CD4-positive, CD25-positive, alpha-beta regulatory T cell (primary cell): ENCODE measurements at regions not wholly inside any gene's neighbourhood (a gene's known extent, or its start where the extent isn't known, plus 50 kb on each side); places are given as distances from the start of the nearest gene placed in this dataset.

Experiments
- ATAC-seq, 2 donors: fragments of 150-1000 bp; cut with Tn5 transposase; one replicate each; pipeline ENCODE4 v1.10.0; 2021; ENCODE audit warnings: low read depth in 2 of 2, moderate number of reproducible peaks in 2 of 2, moderate library complexity in 1 of 2
- DNase-seq, 3 donors: peaks; one replicate each; pipeline versions ENCODE4 v3.0.0 to v3.0.0-alpha.2; 2012 to 2022; ENCODE audit warnings: mixed read lengths in 1 of 3
- H3K27ac ChIP-seq: one replicate; pipeline ENCODE4 v1.7.0; 2013; ENCODE audit warnings: mild to moderate bottlenecking, low read length; ENCODE audit not compliant: insufficient read depth, poor library complexity, severe bottlenecking
- H3K27me3 ChIP-seq: one replicate; pipeline ENCODE4 v1.7.0; 2013; ENCODE audit warnings: low read length; ENCODE audit not compliant: control insufficient read depth, insufficient read depth
- H3K36me3 ChIP-seq: one replicate; pipeline ENCODE4 v1.7.0; 2013; ENCODE audit warnings: mild to moderate bottlenecking, low read length, moderate library complexity; ENCODE audit not compliant: control insufficient read depth, insufficient read depth
- H3K4me1 ChIP-seq: 2 replicates; pipeline ENCODE4 v1.7.0; 2013; ENCODE audit warnings: mild to moderate bottlenecking, low read length; ENCODE audit not compliant: insufficient read depth, control insufficient read depth, poor library complexity, severe bottlenecking
- H3K4me3 ChIP-seq: one replicate; pipeline ENCODE4 v1.7.0; 2013; ENCODE audit warnings: low read depth, mild to moderate bottlenecking, low read length, moderate library complexity
- H3K9me3 ChIP-seq, 2 experiments: 1 replicate in 1 of 2; 2 replicates in 1 of 2; pipeline ENCODE4 v1.7.0; 2013; ENCODE audit warnings: low read length in 2 of 2, mild to moderate bottlenecking in 1 of 2, moderate library complexity in 1 of 2; ENCODE audit not compliant: control insufficient read depth in 2 of 2
- H3K27ac Mint-ChIP-seq, 3 donors: one replicate each; pipeline ENCODE4 v1.8.0; 2020 to 2022; ENCODE audit warnings: mild to moderate bottlenecking in 3 of 3, mixed read lengths in 3 of 3, moderate library complexity in 2 of 3
- H3K27me3 Mint-ChIP-seq: one replicate; pipeline ENCODE4 v1.8.0; 2022; ENCODE audit warnings: mild to moderate bottlenecking, mixed read lengths
- H3K36me3 Mint-ChIP-seq: one replicate; pipeline ENCODE4 v1.8.0; 2020; ENCODE audit warnings: mixed read lengths
- H3K4me1 Mint-ChIP-seq, 4 donors: one replicate each; pipeline ENCODE4 v1.8.0; 2020 to 2022; ENCODE audit warnings: mixed read lengths in 4 of 4, mild to moderate bottlenecking in 1 of 4
- H3K4me3 Mint-ChIP-seq, 4 donors: one replicate each; pipeline ENCODE4 v1.8.0; 2020 to 2022; ENCODE audit warnings: mild to moderate bottlenecking in 4 of 4, mixed read lengths in 4 of 4, moderate library complexity in 3 of 4
- H3K9me3 Mint-ChIP-seq, 7 donors: one replicate each; pipeline ENCODE4 v1.8.0; 2020 to 2022; ENCODE audit warnings: mixed read lengths in 7 of 7, mild to moderate bottlenecking in 3 of 7, moderate library complexity in 2 of 7

DNA sequence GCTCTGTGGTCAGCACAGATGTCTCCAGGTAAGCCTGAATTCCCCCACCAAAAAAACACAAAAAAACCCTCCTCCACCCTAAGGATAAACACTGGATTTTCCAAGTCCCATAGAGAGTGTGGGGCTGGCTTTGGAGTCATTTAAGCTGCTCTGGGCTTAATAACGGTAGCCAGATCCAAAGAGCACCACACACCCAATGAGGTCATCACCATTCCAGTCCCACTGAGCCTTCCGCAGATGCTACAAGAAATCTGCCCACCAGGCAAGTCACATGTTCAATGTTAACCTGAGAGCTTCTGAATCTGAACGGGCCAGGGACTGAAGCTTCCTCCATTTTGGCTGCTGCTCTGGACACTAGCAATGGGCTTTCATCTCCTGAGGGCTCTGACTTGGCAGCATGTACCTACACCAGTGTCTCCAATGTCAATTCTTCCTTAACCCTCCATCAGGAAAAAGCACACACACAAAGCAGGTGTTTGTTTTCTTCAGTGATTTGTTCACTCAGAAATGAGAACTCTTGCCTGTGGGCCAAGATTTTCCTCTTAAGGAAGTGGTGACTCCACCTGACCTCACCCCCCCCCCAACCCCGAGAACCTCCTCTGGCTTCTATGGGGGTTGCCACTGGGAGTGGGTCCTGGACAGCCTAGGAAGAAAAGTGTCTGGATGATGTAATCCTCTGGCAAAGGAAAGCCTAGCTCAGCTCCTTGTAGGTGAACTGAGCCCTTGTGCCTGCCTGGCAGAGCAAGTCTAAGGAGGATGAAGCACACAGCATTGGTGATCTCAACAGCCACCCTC is 220.1 kb downstream of the FOXL1 start:
- no peak overlapping the region for H3K4me3 ChIP-seq
- Mint-ChIP-seq H3K27ac (no peak overlapping the region), H3K27me3 (peaks cover 5% of the 10 kb centered on the region), H3K36me3 (no peaks in the 10 kb centered on the region), H3K4me1 (no peaks in the 10 kb centered on the region), H3K9me3 (peaks cover 0 to 3% (median 0%) of the 10 kb centered on the region in 7 donors), H3K4me3 (no peak overlapping the region)
- no peaks in the 10 kb centered on the region for H3K4me1 ChIP-seq
- H3K9me3 ChIP-seq, result no peaks in the 10 kb centered on the region
- DNase-seq, result no peak
- H3K27me3 ChIP-seq, result peaks cover 9% of the 10 kb centered on the region
- ATAC-seq, result no peak
- no peaks in the 10 kb centered on the region for H3K36me3 ChIP-seq
- no peak overlapping the region for H3K27ac ChIP-seq

DNA sequence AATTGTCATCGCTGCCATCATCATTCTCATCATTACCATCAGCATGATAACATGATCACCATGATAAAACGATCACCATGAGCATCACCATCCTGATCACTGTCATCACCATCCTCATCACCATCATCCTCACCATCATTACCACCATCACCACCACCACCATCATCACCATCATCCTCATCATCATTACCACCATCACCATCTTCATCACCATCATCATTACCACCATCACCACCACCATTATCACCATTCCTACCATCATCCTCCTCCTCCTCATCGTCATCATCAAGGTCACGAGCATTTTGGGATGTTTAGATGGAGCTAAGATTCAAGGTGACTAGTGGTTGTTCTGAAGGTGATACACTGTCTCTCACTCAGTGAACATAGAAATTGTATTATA is 221.0 kb downstream of the FOXL1 start:
- Mint-ChIP-seq H3K9me3 (peaks cover 0 to 3% (median 0%) of the 10 kb centered on the region in 7 donors), H3K27ac (no peak overlapping the region), H3K36me3 (no peaks in the 10 kb centered on the region), H3K27me3 (peaks cover 5% of the 10 kb centered on the region), H3K4me1 (no peaks in the 10 kb centered on the region), H3K4me3 (no peak overlapping the region)
- ATAC-seq (no peak), DNase-seq (no peak)
- H3K4me3 ChIP-seq, result no peak overlapping the region
- peaks cover 9% of the 10 kb centered on the region for H3K27me3 ChIP-seq
- no peaks in the 10 kb centered on the region for H3K9me3 ChIP-seq
- no peaks in the 10 kb centered on the region for H3K36me3 ChIP-seq
- H3K4me1 ChIP-seq, result no peaks in the 10 kb centered on the region
- no peak overlapping the region for H3K27ac ChIP-seq

DNA sequence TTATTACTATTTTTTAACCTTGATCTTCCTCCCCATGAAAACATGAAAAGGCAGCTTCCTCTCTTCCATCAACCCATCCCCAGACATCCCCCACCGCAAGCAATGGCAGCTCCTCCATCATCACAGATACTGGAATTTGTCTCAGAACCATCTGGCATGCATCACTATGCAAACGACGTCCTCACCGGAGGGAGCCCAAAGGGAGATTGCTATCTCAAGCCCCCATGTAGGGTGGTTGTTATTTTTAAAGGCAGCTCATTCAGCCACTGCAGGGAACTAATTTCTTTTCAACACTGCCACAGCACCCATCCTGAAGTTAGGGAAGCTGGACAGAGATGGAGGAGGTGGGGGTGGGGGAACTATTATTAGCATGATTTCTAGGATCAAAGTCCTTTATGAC is 222.5 kb downstream of the FOXL1 start:
- H3K4me3 ChIP-seq, result no peak overlapping the region
- no peaks in the 10 kb centered on the region for H3K9me3 ChIP-seq
- no peaks in the 10 kb centered on the region for H3K36me3 ChIP-seq
- DNase-seq (no peak), ATAC-seq (no peak)
- Mint-ChIP-seq H3K4me1 (no peaks in the 10 kb centered on the region), H3K9me3 (peaks cover 0 to 3% (median 0%) of the 10 kb centered on the region in 7 donors), H3K27me3 (peaks cover 5% of the 10 kb centered on the region), H3K4me3 (no peak overlapping the region), H3K27ac (no peak overlapping the region), H3K36me3 (no peaks in the 10 kb centered on the region)
- H3K4me1 ChIP-seq, result no peaks in the 10 kb centered on the region
- no peak overlapping the region for H3K27ac ChIP-seq
- H3K27me3 ChIP-seq, result peaks cover 9% of the 10 kb centered on the region

DNA sequence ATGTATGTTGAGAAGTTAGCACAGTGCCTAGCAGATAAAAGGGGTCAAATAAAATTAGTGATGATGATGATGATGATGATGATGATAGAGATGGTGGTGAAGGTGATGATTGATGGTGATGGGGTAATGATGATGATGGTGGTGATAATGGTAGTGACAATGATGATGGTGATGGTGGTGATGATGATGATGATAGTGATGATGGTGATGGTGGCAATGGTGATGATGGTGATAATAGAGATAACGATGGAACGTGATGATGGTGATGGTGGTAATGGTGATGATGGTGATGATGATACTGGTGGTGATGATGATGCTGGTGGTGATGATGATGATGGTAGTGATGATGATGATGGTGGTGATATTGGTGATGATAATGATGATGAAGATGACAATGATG is 223.7 kb downstream of the FOXL1 start:
- Mint-ChIP-seq H3K9me3 (peaks cover 0 to 3% (median 0%) of the 10 kb centered on the region in 7 donors), H3K4me1 (no peaks in the 10 kb centered on the region), H3K4me3 (no peak overlapping the region), H3K27me3 (peaks cover 9% of the 10 kb centered on the region), H3K36me3 (no peaks in the 10 kb centered on the region), H3K27ac (no peak overlapping the region)
- H3K27me3 ChIP-seq, result peaks cover 9% of the 10 kb centered on the region
- H3K4me1 ChIP-seq, result no peaks in the 10 kb centered on the region
- ATAC-seq (no peak), DNase-seq (no peak)
- no peaks in the 10 kb centered on the region for H3K9me3 ChIP-seq
- H3K36me3 ChIP-seq, result no peaks in the 10 kb centered on the region
- H3K27ac ChIP-seq, result no peak overlapping the region
- no peak overlapping the region for H3K4me3 ChIP-seq

DNA sequence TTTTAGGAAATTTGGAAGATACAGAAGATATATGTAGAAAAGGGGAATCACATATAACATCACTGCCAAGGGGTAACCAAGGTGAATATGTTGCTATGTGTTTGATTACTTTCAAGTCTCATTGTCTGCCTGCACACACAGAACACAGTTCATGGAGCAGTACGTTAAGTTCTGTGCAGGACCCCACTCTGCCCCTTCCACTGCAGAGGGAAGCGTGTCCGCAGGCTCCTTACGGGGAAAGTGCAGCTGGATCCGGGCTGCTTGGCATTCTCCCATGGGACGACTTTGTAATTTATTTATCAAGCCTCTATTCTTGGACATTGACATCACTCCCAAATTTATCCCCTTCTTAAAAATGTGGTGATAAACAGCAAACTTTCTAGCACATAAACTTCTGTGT is 226.8 kb downstream of the FOXL1 start:
- no peak for ATAC-seq

DNA sequence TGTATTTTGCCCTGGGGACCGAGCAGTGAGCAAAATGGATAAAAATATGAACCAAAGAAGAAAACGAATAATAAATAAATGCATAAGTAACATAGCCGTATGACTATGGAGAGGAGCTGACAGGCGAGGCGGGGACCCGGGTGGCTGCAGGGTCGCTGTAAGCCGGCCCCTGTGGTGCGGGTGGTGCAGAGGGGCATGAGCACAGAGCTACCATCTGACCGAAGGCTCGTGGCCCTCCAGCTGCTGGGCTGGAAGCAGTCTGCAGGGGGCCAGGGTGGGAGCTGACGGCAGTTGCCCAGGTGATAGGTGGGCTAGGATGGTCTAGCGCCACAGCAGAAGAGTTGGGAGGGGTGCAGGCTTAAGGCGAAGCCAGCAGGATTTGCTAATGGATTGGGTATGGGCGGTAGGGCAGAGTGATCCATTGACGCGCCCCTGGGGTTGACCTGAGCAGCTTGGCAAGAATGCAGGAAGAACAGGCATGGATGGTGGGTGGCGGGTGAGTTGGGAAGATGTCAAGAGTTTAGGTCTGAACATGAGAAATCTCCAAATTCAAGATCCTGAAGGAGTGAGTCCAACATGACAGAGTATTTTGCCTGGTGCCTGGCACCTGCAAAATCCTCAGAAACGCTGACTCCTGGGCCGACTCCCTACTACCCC is 228.0 kb downstream of the FOXL1 start:
- DNase-seq (no peak), ATAC-seq (no peak)
- H3K27ac Mint-ChIP-seq, result no peak overlapping the region
- Histone ChIP-seq H3K9me3 (no peaks in the 10 kb centered on the region), H3K4me3 (no peak overlapping the region), H3K27me3 (no peaks in the 10 kb centered on the region), H3K27ac (no peak overlapping the region), H3K4me1 (no peaks in the 10 kb centered on the region), H3K36me3 (no peaks in the 10 kb centered on the region)
- no peaks in the 10 kb centered on the region for H3K9me3 Mint-ChIP-seq
- H3K36me3 Mint-ChIP-seq, result no peaks in the 10 kb centered on the region
- H3K4me3 Mint-ChIP-seq, result no peak overlapping the region
- H3K27me3 Mint-ChIP-seq, result peaks cover 8% of the 10 kb centered on the region
- H3K4me1 Mint-ChIP-seq, result no peaks in the 10 kb centered on the region

More for the DNA sequence above, 226.8 kb downstream of the FOXL1 start:
- Histone ChIP-seq H3K4me1 (no peaks in the 10 kb centered on the region), H3K36me3 (no peaks in the 10 kb centered on the region), H3K27ac (no peak overlapping the region), H3K27me3 (peaks cover 1% of the 10 kb centered on the region), H3K4me3 (no peak overlapping the region), H3K9me3 (no peaks in the 10 kb centered on the region)
- no peak for DNase-seq
- Mint-ChIP-seq H3K4me1 (no peaks in the 10 kb centered on the region), H3K36me3 (no peaks in the 10 kb centered on the region), H3K27ac (no peak overlapping the region), H3K9me3 (no peaks in the 10 kb centered on the region), H3K27me3 (peaks cover 8% of the 10 kb centered on the region), H3K4me3 (no peak overlapping the region)

DNA sequence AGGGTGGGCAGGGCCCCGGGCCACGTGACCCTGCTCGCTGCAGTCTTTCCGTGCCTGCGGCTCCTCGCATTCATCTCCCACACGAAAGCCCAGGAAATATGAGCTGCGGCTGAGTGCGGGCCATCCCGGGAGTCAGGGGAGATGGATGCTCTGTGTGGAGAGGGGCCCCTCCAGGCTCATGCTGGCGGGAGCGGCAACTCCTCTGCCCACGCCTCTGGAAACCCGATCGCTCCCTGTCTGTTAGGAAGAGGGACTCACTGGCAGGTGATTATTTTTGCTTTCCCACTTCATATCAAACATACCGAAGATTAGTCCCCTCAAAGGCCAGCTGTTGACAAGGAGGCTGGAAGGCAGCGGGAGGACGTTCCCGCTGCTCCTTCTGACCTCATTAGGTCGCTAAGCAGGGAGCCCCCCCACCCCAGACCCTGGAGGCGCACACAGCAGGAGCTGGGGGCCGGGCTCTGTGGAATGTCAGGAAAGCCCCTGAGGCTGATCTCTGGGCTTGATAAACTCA is 228.5 kb downstream of the FOXL1 start:
- Histone ChIP-seq H3K9me3 (no peaks in the 10 kb centered on the region), H3K27me3 (no peaks in the 10 kb centered on the region), H3K36me3 (no peaks in the 10 kb centered on the region), H3K4me3 (no peak overlapping the region), H3K27ac (no peak overlapping the region), H3K4me1 (no peaks in the 10 kb centered on the region)
- Mint-ChIP-seq H3K36me3 (no peaks in the 10 kb centered on the region), H3K27me3 (peaks cover 8% of the 10 kb centered on the region), H3K27ac (no peak overlapping the region), H3K4me3 (no peak overlapping the region), H3K9me3 (no peaks in the 10 kb centered on the region), H3K4me1 (no peaks in the 10 kb centered on the region)
- ATAC-seq (no peak), DNase-seq (no peak)
